ENCODE measurements at regions not wholly inside any gene's neighbourhood (a gene's known extent, or its start where the extent isn't known, plus 50 kb on each side); places are given as distances from the start of the nearest gene placed in this dataset.
A peak's percentile ranks its signal among the peaks of the same experiment; 100 is the strongest.

DNA sequence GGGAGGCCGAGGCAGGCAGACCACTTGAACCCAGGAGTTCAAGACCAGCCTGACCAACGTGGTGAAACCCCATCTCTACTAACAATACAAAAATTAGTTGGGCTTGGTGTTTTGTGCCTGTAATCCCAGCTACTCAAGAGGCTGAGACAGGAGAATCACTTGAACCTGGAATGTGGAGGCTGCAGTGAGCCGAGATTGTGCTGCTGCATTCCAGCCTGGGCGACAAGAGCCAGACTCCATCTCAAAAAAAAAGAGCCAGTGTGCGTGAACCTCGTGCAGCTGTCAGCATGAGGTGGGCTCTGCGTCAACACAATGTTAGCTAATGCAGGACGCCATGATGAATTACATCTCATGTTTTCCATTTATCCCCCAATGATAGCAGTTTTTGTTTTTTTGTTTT, 110.7 kb upstream of the SLC45A1 start:
- Histone ChIP-seq H3K9ac (replicated peaks in 1 of 4; ENCODE audit: extremely low read depth in 1 of 4, low read depth in 3 of 4, low read length in 3 of 4) (no peak overlapping the region), H3K27me3 (replicated peaks in 1 of 4; ENCODE audit: control insufficient read depth in 3 of 4, extremely low read depth in 1 of 4, insufficient read depth in 3 of 4, low read length in 3 of 4) (no peaks in the 10 kb centered on the region), H2BK15ac (ENCODE audit: low read length) (no peak overlapping the region), H4K20me1 (replicated peaks in 1 of 2; ENCODE audit: control insufficient read depth in 1 of 2, insufficient read depth in 2 of 2, low read length in 2 of 2) (no peaks in the 10 kb centered on the region), H3K18ac (ENCODE audit: extremely low read depth, low read length) (no peak overlapping the region), H3K23ac (ENCODE audit: insufficient read length) (no peak overlapping the region), H2AK5ac (ENCODE audit: low read depth, low read length) (no peak overlapping the region), H3K27ac (ENCODE audit: low read depth, low read length) (no peak overlapping the region), H3K4ac (replicated peaks; ENCODE audit: insufficient read length, low read depth, low read length) (no peak overlapping the region), H2BK20ac (ENCODE audit: low read length) (0 out of 2 replicates have a peak overlapping the region, but pooled peaks have one; percentile 21), H3K4me3 (ENCODE audit: extremely low read depth in 1 of 4, insufficient read depth in 2 of 4, low read depth in 3 of 4, low read length in 4 of 4) (no peak overlapping the region), H4K91ac (replicated peaks; ENCODE audit: insufficient read length, low read length) (no peak overlapping the region), H2BK12ac (ENCODE audit: low read depth, low read length) (no peak overlapping the region), H3K36me3 (ENCODE audit: control insufficient read depth in 2 of 4, insufficient read depth in 4 of 4, low read length in 3 of 4) (no peaks in the 10 kb centered on the region), H2BK5ac (ENCODE audit: low read depth, low read length) (no peak overlapping the region), H3K56ac (replicated peaks; ENCODE audit: insufficient read length, low read depth, low read length) (no peak overlapping the region), H4K8ac (ENCODE audit: extremely low read depth, insufficient read depth, low read length) (no peak overlapping the region; the same call in 1 of the 2 replicates), H3K4me1 (replicated peaks in 1 of 4; ENCODE audit: control insufficient read depth in 3 of 4, insufficient read depth in 4 of 4, low read length in 3 of 4) (peaks cover 0 to 7% (median 4%) of the 10 kb centered on the region in 4 experiments; a peak in 4 of 7 replicates), H3K14ac (ENCODE audit: insufficient read length) (no peak overlapping the region), H3K23me2 (ENCODE audit: low read depth, low read length) (no peaks in the 10 kb centered on the region), H3K9me3 (ENCODE audit: insufficient read depth in 2 of 2, low read depth in 1 of 2, low read length in 1 of 2) (no peaks in the 10 kb centered on the region), H2BK120ac (replicated peaks; ENCODE audit: low read depth, low read length) (no peak overlapping the region), H3K79me1 (ENCODE audit: low read depth, low read length) (no peaks in the 10 kb centered on the region), H4K5ac (ENCODE audit: insufficient read length, low read depth, low read length) (no peak overlapping the region), H3K79me2 (ENCODE audit: control insufficient read depth in 1 of 2, insufficient read depth in 2 of 2, low read length in 2 of 2) (no peaks in the 10 kb centered on the region), H3K4me2 (ENCODE audit: insufficient read depth in 1 of 2, low read depth in 2 of 2, low read length in 2 of 2) (no peak overlapping the region), H2AFZ (ENCODE audit: low read length) (no peak overlapping the region)
- ChIA-PET CTCF (ENCODE audit: partially characterized antibody) (interaction anchor here (0.6 to 1.4 kb wide), 3 partner anchors 187 to 1376 kb away, joined by 3 to 5 read pairs (median 3); no protein-coding TSS in a partner anchor), POLR2A (ENCODE audit: partially characterized antibody) (interaction anchor here (1.1 kb wide), 1 partner anchor 29 kb away, joined by 4 read pairs; no protein-coding TSS in a partner anchor)
- FAIRE-seq (no peak), DNase-seq (ENCODE audit: low read depth in 1 of 2, low spot score in 2 of 2) (no peak)
- TF ChIP-seq TEAD4 (IDR thresholded peaks at IDR 0.05; ENCODE audit: low read depth, low read length) (no peak), GTF2F1 (IDR thresholded peaks at IDR 0.05; ENCODE audit: borderline replicate concordance, low read depth, low read length) (no peak), SP2 (IDR thresholded peaks at IDR 0.05; ENCODE audit: low read length) (no peak), PHF8 (conservative IDR thresholded peaks at IDR 0.05; ENCODE audit: low read depth, low read length) (no peak), SIN3A (conservative IDR thresholded peaks at IDR 0.05 in 1 of 2, IDR thresholded peaks at IDR 0.05 in 1 of 2; ENCODE audit: low read depth in 1 of 2, low read length in 2 of 2) (no peak), RFX5 (IDR thresholded peaks at IDR 0.05; ENCODE audit: borderline replicate concordance, low read depth, low read length) (no peak), JUN (IDR thresholded peaks at IDR 0.05; ENCODE audit: low read depth, low read length) (no peak), ATF2 (IDR thresholded peaks at IDR 0.05; ENCODE audit: low read length) (no peak)
- TF ChIP-seq, protein P1, sequence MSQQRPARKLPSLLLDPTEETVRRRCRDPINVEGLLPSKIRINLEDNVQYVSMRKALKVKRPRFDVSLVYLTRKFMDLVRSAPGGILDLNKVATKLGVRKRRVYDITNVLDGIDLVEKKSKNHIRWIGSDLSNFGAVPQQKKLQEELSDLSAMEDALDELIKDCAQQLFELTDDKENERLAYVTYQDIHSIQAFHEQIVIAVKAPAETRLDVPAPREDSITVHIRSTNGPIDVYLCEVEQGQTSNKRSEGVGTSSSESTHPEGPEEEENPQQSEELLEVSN (IDR thresholded peaks at IDR 0.05): no peak
- 92% methylated on average over 8 of the region's 8 CpGs; no CpG with 5 or more reads in 1 of the 2 experiments for WGBS, 2 experiments (ENCODE audit: extremely low coverage in 1 of 2, insufficient coverage in 1 of 2, insufficient read length in 1 of 2, insufficient replicate concordance in 2 of 2, low coverage in 1 of 2, low lambda C conversion rate in 2 of 2, missing lambda C conversion rate in 1 of 2)

Data from H1 (cell line).